NCI-H774 (cell line): ENCODE measurements at regions not wholly inside any gene's neighbourhood (a gene's known extent, or its start where the extent isn't known, plus 50 kb on each side); places are given as distances from the start of the nearest gene placed in this dataset.
A peak's percentile ranks its signal among the peaks of the same experiment; 100 is the strongest.
"Not testable (repeated sequence)": the region's sequence is repeated elsewhere in the genome, so short reads cannot be mapped to it uniquely, and the experiment has no call there.

Source experiments
- DNase-seq: peaks from one replicate; lab custom pipeline; 2025; lab: John Stamatoyannopoulos, UW

GRCh38 chr6:82511546-82511945 is 147.9 kb downstream of the TPBG start:
- no peak for DNase-seq

GRCh38 chr6:82517896-82518295 is 154.3 kb downstream of the TPBG start:
- not testable (repeated sequence) for DNase-seq

- no peak for DNase-seq
Observed at GRCh38 chr6:82521369-82521768, 157.8 kb downstream of the TPBG start.

GRCh38 chr6:82521861-82522260 is 158.2 kb downstream of the TPBG start:
- DNase-seq = no peak

GRCh38 chr6:82524031-82524430 is 160.4 kb downstream of the TPBG start:
- no peak for DNase-seq

- no peak for DNase-seq
Observed at GRCh38 chr6:82525775-82526495, 162.3 kb downstream of the TPBG start.

GRCh38 chr6:82529960-82530460 is 166.4 kb downstream of the TPBG start:
- DNase-seq = not testable (repeated sequence)

GRCh38 chr6:82534876-82535275 is 171.3 kb downstream of the TPBG start:
- no peak for DNase-seq

- DNase-seq = not testable (repeated sequence)
Observed at GRCh38 chr6:82549480-82549879, 185.9 kb downstream of the TPBG start.

GRCh38 chr6:82551311-82551710 is 187.7 kb downstream of the TPBG start:
- DNase-seq = not testable (repeated sequence)

GRCh38 chr6:82551831-82552230 is 188.2 kb downstream of the TPBG start:
- DNase-seq = no peak

GRCh38 chr6:82553863-82554531 is 190.4 kb downstream of the TPBG start:
- DNase-seq = no peak

GRCh38 chr6:82554666-82555065 is 191.0 kb downstream of the TPBG start:
- DNase-seq = no peak

GRCh38 chr6:82555801-82556200 is 192.2 kb downstream of the TPBG start:
- DNase-seq = no peak

GRCh38 chr6:82558531-82558930 is 194.9 kb downstream of the TPBG start:
- not testable (repeated sequence) for DNase-seq

GRCh38 chr6:82567621-82568020 is 204.0 kb downstream of the TPBG start:
- no peak for DNase-seq

GRCh38 chr6:82568290-82568993 is 204.8 kb downstream of the TPBG start:
- DNase-seq = peak; percentile 55

- DNase-seq = peak; percentile 67
Observed at GRCh38 chr6:82569022-82569421, 205.4 kb downstream of the TPBG start.

GRCh38 chr6:82570083-82570482 is 206.5 kb downstream of the TPBG start:
- peak; percentile 95 for DNase-seq

GRCh38 chr6:82571455-82571854 is 207.8 kb downstream of the TPBG start:
- no peak for DNase-seq

- DNase-seq = no peak
Observed at GRCh38 chr6:82573254-82573972, 209.8 kb downstream of the TPBG start.

- DNase-seq = no peak
Observed at GRCh38 chr6:82576284-82576683, 212.7 kb downstream of the TPBG start.
